ENCODE measurements at regions not wholly inside any gene's neighbourhood (a gene's known extent, or its start where the extent isn't known, plus 50 kb on each side); places are given as distances from the start of the nearest gene placed in this dataset.

DNA sequence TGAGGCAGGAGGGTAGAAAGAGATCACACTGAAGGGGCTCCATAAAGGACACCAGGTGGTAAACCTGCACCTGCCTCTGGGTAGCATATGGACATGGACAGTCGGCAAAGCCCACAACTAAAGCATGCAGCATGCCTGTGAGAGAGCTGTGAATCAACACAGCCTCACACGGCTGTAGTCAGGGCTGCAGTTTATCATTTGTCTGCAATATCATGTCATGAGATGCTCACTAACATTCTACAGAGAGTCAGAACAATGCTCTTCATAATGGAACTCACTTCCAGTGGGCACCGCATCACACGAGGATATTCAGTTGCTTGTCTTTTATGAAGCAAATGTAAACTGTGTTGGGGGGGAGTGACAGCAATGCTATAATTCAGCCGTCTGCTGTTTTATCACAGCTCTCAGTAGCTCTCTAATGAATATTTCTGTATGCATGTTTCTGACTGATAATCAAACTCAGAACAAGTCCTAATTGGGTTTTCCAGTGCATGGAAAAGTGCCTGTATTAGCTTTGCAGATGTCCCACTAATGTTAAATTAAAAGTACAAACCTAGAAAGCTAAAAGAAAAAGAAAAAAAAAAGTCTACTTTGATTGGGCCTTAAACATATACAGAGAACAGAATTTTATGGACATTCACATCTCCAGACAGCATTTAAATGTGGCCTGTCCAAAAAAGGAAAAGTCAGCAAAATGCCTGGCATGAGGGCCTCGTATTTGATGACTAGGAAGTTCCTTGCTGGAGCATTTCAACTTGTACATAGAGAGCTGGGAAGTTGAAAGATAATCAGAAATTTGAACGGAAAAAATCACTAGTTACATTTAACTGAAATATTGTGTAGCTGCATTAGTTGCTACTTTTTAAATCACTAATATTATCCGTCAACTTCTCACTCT lies 406.1 kb upstream of the SOX11 start:
- Histone ChIP-seq H3K4me3 (ENCODE audit: low read depth, low read length) (no peak overlapping the region), H3K9me3 (ENCODE audit: control insufficient read depth, insufficient read depth, low read depth, low read length) (no peaks in the 10 kb centered on the region), H3K36me3 (ENCODE audit: control insufficient read depth in 2 of 2, insufficient read depth in 1 of 2, low read length in 2 of 2) (no peaks in the 10 kb centered on the region), H3K4me1 (ENCODE audit: control insufficient read depth, insufficient read depth, low read length) (no peaks in the 10 kb centered on the region), H3K27ac (ENCODE audit: extremely low read depth, low read depth, low read length) (no peak overlapping the region)
- POLR2A ChIA-PET = no interaction called here
- CTCF ChIA-PET = no interaction called here
- TF ChIP-seq, protein P1, sequence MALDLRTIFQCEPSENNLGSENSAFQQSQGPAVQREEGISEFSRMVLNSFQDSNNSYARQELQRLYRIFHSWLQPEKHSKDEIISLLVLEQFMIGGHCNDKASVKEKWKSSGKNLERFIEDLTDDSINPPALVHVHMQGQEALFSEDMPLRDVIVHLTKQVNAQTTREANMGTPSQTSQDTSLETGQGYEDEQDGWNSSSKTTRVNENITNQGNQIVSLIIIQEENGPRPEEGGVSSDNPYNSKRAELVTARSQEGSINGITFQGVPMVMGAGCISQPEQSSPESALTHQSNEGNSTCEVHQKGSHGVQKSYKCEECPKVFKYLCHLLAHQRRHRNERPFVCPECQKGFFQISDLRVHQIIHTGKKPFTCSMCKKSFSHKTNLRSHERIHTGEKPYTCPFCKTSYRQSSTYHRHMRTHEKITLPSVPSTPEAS (tag by site-specific recombination; IDR thresholded peaks at IDR 0.05) = no peak
- TF ChIP-seq ZNF274 (IDR thresholded peaks at IDR 0.05; ENCODE audit: low read length) (no peak), ZNF274 (tag by site-specific recombination; IDR thresholded peaks at IDR 0.05; ENCODE audit: borderline replicate concordance) (no peak), ZNF404 (tag by site-specific recombination; IDR thresholded peaks at IDR 0.05) (no peak), ZNF701 (tag by site-specific recombination; IDR thresholded peaks at IDR 0.05) (no peak), ZNF155 (tag by site-specific recombination; IDR thresholded peaks at IDR 0.05) (no peak), SCRT1 (tag by site-specific recombination; IDR thresholded peaks at IDR 0.05; ENCODE audit: borderline replicate concordance) (no peak), EGR2 (tag by site-specific recombination; IDR thresholded peaks at IDR 0.05; ENCODE audit: low read depth) (no peak), ZNF624 (tag by site-specific recombination; IDR thresholded peaks at IDR 0.05) (no peak), ZNF548 (tag by site-specific recombination; IDR thresholded peaks at IDR 0.05) (no peak), ZNF785 (tag by site-specific recombination; IDR thresholded peaks at IDR 0.05) (no peak), ZNF174 (tag by site-specific recombination; IDR thresholded peaks at IDR 0.05) (no peak), TCF7L2 (IDR thresholded peaks at IDR 0.05; ENCODE audit: borderline replicate concordance, low read depth, low read length) (no peak), YY2 (tag by site-specific recombination; IDR thresholded peaks at IDR 0.05) (no peak), ZNF114 (tag by site-specific recombination; IDR thresholded peaks at IDR 0.05) (no peak)
- TF ChIP-seq, protein P2, sequence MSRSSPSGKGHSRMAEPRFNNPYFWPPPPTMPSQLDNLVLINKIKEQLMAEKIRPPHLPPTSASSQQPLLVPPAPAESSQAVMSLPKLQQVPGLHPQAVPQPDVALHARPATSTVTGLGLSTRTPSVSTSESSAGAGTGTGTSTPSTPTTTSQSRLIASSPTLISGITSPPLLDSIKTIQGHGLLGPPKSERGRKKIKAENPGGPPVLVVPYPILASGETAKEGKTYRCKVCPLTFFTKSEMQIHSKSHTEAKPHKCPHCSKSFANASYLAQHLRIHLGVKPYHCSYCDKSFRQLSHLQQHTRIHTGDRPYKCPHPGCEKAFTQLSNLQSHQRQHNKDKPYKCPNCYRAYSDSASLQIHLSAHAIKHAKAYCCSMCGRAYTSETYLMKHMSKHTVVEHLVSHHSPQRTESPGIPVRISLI (tag by site-specific recombination; IDR thresholded peaks at IDR 0.05) = no peak
- TF ChIP-seq, protein P3, sequence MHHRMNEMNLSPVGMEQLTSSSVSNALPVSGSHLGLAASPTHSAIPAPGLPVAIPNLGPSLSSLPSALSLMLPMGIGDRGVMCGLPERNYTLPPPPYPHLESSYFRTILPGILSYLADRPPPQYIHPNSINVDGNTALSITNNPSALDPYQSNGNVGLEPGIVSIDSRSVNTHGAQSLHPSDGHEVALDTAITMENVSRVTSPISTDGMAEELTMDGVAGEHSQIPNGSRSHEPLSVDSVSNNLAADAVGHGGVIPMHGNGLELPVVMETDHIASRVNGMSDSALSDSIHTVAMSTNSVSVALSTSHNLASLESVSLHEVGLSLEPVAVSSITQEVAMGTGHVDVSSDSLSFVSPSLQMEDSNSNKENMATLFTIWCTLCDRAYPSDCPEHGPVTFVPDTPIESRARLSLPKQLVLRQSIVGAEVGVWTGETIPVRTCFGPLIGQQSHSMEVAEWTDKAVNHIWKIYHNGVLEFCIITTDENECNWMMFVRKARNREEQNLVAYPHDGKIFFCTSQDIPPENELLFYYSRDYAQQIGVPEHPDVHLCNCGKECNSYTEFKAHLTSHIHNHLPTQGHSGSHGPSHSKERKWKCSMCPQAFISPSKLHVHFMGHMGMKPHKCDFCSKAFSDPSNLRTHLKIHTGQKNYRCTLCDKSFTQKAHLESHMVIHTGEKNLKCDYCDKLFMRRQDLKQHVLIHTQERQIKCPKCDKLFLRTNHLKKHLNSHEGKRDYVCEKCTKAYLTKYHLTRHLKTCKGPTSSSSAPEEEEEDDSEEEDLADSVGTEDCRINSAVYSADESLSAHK (tag by site-specific recombination; IDR thresholded peaks at IDR 0.05) = no peak
- TF ChIP-seq, protein P4, sequence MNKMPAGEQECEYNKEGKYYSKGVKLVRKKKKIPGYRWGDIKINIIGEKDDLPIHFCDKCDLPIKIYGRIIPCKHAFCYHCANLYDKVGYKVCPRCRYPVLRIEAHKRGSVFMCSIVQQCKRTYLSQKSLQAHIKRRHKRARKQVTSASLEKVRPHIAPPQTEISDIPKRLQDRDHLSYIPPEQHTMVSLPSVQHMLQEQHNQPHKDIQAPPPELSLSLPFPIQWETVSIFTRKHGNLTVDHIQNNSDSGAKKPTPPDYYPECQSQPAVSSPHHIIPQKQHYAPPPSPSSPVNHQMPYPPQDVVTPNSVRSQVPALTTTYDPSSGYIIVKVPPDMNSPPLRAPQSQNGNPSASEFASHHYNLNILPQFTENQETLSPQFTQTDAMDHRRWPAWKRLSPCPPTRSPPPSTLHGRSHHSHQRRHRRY (tag by site-specific recombination; IDR thresholded peaks at IDR 0.05) = no peak
- TF ChIP-seq, protein P5, sequence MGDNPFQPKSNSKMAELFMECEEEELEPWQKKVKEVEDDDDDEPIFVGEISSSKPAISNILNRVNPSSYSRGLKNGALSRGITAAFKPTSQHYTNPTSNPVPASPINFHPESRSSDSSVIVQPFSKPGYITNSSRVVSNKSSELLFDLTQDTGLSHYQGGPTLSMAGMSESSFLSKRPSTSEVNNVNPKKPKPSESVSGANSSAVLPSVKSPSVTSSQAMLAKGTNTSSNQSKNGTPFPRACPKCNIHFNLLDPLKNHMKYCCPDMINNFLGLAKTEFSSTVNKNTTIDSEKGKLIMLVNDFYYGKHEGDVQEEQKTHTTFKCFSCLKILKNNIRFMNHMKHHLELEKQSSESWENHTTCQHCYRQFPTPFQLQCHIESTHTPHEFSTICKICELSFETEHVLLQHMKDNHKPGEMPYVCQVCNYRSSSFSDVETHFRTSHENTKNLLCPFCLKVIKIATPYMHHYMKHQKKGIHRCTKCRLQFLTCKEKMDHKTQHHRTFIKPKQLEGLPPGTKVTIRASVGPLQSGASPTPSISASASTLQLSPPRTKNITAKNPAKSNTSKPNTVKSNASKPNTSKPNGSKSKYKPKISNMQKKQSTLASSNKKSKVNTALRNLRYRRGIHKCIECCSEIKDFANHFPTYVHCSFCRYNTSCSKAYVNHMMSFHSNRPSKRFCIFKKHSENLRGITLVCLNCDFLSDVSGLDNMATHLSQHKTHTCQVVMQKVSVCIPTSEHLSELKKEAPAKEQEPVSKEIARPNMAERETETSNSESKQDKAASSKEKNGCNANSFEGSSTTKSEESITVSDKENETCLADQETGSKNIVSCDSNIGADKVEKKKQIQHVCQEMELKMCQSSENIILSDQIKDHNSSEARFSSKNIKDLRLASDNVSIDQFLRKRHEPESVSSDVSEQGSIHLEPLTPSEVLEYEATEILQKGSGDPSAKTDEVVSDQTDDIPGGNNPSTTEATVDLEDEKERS (tag by site-specific recombination; IDR thresholded peaks at IDR 0.05) = no peak
- TF ChIP-seq, protein P6, sequence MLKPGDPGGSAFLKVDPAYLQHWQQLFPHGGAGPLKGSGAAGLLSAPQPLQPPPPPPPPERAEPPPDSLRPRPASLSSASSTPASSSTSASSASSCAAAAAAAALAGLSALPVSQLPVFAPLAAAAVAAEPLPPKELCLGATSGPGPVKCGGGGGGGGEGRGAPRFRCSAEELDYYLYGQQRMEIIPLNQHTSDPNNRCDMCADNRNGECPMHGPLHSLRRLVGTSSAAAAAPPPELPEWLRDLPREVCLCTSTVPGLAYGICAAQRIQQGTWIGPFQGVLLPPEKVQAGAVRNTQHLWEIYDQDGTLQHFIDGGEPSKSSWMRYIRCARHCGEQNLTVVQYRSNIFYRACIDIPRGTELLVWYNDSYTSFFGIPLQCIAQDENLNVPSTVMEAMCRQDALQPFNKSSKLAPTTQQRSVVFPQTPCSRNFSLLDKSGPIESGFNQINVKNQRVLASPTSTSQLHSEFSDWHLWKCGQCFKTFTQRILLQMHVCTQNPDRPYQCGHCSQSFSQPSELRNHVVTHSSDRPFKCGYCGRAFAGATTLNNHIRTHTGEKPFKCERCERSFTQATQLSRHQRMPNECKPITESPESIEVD (tag by site-specific recombination; IDR thresholded peaks at IDR 0.05) = no peak
- TF ChIP-seq, protein P7, sequence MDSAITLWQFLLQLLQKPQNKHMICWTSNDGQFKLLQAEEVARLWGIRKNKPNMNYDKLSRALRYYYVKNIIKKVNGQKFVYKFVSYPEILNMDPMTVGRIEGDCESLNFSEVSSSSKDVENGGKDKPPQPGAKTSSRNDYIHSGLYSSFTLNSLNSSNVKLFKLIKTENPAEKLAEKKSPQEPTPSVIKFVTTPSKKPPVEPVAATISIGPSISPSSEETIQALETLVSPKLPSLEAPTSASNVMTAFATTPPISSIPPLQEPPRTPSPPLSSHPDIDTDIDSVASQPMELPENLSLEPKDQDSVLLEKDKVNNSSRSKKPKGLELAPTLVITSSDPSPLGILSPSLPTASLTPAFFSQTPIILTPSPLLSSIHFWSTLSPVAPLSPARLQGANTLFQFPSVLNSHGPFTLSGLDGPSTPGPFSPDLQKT (IDR thresholded peaks at IDR 0.05; ENCODE audit: borderline replicate concordance, low read depth, low read length) = no peak
